GM12873 (cell line): ENCODE measurements at regions not wholly inside any gene's neighbourhood (a gene's known extent, or its start where the extent isn't known, plus 50 kb on each side); places are given as distances from the start of the nearest gene placed in this dataset.

Experiments used
- TF ChIP-seq, protein P1 (sequence below): IDR thresholded peaks from 2 replicates; pipeline ENCODE4 v1.5.1; 2012; ENCODE audit warnings: low read depth, mild to moderate bottlenecking, moderate library complexity, low read length, control low read depth; ENCODE audit not compliant: insufficient read depth; ENCODE audit errors: missing control alignments

DNA sequence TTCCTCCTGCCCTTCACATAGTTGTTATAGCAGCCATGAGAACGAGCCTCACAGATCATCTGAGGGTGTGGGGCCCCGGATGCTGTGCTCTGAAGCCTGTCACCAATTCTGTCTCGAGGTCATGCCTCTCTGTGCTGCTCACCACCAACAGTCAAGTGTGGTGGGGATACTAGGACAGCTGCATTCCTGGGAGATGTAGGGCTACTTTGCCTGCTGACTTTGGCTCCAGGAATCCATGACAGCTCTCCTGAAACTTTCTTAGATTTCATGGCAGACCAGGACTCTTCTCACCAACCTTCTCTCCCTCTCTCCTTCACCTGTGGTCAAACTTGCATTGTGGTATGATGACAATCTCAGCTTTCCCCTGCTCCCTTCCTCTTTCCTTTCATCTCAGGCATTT is 395.9 kb downstream of the PSAT1 start:
- TF ChIP-seq, protein P1, sequence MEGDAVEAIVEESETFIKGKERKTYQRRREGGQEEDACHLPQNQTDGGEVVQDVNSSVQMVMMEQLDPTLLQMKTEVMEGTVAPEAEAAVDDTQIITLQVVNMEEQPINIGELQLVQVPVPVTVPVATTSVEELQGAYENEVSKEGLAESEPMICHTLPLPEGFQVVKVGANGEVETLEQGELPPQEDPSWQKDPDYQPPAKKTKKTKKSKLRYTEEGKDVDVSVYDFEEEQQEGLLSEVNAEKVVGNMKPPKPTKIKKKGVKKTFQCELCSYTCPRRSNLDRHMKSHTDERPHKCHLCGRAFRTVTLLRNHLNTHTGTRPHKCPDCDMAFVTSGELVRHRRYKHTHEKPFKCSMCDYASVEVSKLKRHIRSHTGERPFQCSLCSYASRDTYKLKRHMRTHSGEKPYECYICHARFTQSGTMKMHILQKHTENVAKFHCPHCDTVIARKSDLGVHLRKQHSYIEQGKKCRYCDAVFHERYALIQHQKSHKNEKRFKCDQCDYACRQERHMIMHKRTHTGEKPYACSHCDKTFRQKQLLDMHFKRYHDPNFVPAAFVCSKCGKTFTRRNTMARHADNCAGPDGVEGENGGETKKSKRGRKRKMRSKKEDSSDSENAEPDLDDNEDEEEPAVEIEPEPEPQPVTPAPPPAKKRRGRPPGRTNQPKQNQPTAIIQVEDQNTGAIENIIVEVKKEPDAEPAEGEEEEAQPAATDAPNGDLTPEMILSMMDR = no peak

DNA sequence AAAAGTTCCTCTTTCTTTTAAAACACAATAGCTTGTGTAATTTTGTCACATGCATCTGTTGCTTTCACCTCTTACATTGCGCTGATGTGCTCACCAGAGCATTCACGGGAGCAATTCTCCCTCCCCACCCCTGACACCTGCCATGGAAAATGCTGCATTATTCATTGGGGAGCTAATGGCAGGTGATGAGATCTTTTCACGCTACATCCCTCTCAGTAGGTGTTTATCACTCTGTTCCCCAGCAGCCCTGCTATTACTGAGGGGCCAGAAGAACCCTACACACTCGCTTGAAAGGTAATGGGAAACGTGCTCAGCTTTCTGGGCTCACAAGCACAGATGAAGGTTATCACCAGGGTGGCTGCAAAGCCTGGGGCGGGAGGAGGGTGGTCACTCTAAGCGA is 398.0 kb downstream of the PSAT1 start:
- TF ChIP-seq, protein P1 = no peak

DNA sequence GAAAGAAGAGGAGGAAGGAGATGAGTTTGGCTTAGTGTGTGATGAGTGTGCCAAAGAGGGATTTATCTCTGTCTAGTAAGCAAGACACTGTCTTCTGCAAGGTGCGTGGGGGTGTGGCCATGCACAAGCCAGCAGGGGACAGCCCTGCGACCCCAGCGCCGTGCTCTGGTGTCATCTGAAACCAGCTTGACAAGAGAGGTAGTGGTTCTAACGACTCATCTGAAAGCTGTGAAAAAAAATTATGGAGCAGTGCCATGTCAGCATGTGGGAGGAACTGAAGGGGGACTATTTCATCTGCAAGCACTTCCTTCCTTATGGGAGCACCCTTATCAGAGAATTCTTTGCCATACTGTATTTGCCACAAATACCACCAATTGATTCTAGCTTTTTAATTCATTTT is 398.6 kb downstream of the PSAT1 start:
- TF ChIP-seq, protein P1 = no peak

DNA sequence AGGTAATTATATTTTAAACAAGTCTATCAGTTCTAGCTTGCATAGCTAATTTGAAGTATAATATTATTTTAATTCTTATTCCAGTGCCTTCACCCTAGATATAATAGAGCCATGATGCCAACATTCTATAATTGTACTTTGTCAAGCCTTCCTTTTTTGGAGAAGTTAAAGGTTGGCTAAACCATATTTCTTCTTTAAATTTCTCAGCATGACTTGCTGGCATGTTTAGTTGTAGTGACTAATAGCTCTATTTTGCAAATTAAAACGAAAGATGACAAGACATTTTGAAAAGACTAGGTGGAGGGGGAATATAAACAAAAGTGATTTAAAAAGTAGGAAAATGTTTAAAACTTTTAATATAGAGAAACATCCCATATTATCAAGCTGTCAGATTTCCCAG is 400.7 kb downstream of the PSAT1 start:
- TF ChIP-seq, protein P1 = no peak

DNA sequence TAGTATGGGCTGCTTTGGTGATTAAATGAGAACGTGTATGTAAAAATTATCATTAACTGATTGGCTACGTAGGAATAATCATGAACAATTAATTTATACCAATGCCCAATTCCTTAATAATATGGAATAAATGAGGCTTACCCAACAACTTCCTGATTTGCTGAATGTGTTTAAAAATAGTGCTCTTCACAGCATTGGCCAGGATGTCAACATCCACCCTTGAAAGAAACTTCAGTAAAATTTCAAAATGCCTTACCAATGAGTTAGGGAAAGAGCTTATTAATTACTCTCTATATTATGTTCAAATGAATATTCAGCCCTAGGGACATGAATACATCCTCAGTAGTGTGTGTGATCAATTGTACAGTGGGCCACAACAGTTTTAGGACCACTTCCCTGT is 401.4 kb downstream of the PSAT1 start:
- TF ChIP-seq, protein P1 = no peak

DNA sequence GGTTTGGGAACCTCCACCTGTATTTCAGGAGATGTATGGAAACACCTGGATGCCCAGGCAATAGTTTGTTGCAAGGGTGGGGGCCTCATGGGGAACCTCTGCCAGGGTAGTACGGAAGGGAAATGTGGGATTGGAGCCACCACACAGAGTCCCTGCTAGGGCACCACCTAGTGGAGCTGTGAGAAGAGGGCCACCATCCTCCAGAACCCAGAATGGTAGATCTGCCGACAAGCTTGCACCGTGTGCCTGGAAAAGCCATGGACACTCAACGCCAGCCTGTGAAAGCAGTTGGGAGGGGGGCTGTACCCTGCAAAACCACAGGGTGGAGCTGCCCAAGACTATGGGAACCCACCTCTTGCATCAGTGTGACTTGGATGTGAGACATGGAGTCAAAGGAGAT is 407.2 kb downstream of the PSAT1 start:
- TF ChIP-seq, protein P1 = peak; percentile 37

DNA sequence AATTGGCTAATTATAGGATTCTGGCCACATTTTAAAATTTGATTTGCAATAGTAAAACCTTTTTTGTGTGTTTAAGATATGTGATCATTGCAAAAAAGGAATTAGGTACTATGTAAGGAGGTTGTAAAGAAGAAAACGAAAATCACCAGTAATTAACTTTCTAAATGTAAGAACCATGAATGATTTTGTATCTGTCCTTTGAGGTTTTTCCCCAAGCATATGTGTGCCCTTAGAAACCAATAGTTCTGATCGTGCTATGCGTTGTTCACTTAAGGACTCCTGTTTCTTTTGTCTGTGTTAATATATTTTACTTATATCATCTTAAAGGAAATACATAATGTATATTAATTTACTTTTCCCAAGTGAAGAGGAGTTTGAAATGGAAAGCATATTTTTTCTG is 410.2 kb downstream of the PSAT1 start:
- TF ChIP-seq, protein P1 = no peak

DNA sequence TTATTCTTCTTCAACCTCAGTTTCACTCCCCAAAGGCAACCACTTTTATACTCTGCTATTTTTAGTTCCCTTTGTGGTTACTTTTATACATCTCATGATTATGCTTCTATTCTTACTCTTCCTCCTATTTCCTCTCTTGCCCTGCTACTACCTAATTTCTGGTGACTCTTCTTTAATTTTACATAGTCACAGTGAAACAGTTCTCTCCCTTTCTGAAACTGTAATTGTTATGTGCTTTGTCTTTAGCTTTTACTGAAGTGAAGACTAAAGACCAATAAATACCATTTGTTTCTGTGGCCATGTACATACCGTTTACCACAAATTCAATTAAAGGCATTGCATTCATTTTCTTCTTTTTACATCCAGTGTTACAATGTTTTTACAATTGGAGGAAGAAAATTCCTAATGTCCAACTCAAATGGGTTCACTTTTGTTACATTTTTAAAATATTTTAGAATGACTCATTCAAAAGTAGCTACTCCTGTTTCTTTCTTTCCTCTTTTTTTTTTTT is 410.6 kb downstream of the PSAT1 start:
- TF ChIP-seq, protein P1 = no peak
